ENCODE measurements at regions not wholly inside any gene's neighbourhood (a gene's known extent, or its start where the extent isn't known, plus 50 kb on each side); places are given as distances from the start of the nearest gene placed in this dataset.

DNA sequence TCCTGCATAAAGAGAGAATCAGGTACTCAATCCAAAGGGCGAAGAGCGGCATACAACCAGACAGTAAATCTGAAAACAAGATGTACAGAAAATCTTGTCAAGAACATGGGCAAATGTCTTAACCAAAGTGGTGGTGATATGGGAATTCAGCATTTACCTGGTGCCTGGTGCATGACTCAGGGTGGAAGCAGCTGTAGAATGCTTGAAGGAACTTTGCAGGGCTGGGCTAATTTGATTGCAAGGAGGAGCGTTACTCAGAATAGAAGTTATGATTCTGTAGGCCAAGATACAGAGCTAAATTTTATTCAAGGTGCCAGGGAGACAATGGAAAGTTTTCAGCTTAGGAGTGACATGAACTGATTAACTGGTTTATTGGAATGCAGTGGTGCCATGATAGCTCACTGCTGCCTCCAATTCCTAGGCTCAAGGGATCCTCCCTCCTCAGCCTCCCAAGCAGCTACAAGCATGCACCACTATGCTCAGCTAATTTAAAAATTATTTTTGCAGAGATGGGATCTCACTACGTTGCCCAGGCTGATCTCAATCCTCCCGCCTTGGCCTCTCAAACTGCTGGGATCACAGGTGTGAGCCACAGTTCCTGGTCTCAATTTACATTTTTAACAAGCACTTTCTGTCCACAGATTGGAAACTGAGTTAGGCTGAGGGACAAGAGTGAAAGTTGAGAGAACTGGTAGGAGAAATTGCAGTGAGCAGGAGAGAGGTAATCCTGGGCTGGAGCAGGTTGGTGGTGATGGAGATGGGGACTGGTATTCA, 91.5 kb upstream of the TBC1D5 start:
- Histone ChIP-seq H3K9me3 (ENCODE audit: severe bottlenecking) (no peaks in the 10 kb centered on the region), H3K36me3 (no peaks in the 10 kb centered on the region), H3K4me3 (ENCODE audit: low read depth, low read length) (no peak overlapping the region), H3K27ac (no peak overlapping the region), H3K27me3 (ENCODE audit: insufficient read depth, low read depth, severe bottlenecking) (no peaks in the 10 kb centered on the region)
- DNase-seq = no peak
- TF ChIP-seq, protein P1, sequence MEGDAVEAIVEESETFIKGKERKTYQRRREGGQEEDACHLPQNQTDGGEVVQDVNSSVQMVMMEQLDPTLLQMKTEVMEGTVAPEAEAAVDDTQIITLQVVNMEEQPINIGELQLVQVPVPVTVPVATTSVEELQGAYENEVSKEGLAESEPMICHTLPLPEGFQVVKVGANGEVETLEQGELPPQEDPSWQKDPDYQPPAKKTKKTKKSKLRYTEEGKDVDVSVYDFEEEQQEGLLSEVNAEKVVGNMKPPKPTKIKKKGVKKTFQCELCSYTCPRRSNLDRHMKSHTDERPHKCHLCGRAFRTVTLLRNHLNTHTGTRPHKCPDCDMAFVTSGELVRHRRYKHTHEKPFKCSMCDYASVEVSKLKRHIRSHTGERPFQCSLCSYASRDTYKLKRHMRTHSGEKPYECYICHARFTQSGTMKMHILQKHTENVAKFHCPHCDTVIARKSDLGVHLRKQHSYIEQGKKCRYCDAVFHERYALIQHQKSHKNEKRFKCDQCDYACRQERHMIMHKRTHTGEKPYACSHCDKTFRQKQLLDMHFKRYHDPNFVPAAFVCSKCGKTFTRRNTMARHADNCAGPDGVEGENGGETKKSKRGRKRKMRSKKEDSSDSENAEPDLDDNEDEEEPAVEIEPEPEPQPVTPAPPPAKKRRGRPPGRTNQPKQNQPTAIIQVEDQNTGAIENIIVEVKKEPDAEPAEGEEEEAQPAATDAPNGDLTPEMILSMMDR (IDR thresholded peaks at IDR 0.05; ENCODE audit: low read depth, low read length) = no peak

DNA sequence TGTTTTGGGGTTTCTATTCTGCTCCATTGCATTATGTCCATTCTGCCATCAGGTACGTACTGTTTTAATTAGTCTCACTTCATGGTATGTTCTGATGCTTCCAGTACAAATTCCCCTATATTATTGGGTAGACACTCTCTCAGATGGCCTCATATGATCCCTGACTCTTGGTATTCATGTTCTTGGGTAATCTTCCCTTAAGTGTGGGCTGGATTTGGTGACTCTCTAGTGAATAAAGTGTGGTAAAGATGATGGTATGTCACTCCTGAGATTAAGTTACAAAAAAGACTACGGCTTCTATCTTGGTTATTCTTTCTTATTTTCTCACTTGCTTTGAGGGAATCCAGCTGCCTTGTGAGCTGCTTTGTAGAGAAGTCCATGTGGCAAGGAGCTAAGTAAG, 89.6 kb upstream of the TBC1D5 start:
- DNase-seq = no peak
- no peak overlapping the region for H3K27ac ChIP-seq
- no peaks in the 10 kb centered on the region for H3K36me3 ChIP-seq
- H3K27me3 ChIP-seq (ENCODE audit: insufficient read depth, low read depth, severe bottlenecking) = no peaks in the 10 kb centered on the region
- H3K9me3 ChIP-seq (ENCODE audit: severe bottlenecking) = no peaks in the 10 kb centered on the region
- TF ChIP-seq, protein P1 (IDR thresholded peaks at IDR 0.05; ENCODE audit: low read depth, low read length) = no peak
- no peak overlapping the region for H3K4me3 ChIP-seq (ENCODE audit: low read depth, low read length)

DNA sequence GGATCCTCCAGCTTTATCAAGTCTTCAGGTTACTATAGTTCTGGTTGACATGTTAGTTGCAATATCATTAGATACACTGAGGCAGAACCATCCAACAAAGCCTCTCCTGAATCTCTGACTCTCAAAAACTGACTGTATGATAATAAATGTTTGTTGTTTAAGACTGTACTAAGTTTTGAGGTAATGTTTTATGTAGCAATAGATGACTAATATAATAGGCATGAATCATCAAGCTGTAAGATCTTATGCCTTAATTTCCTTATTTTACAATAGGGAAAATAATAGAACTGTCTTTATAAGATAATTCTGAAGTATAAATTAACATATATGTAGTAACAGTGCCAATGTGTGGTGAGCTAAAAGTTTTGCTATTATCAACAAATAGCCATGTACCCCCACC, 88.9 kb upstream of the TBC1D5 start:
- no peaks in the 10 kb centered on the region for H3K27me3 ChIP-seq (ENCODE audit: insufficient read depth, low read depth, severe bottlenecking)

DNA sequence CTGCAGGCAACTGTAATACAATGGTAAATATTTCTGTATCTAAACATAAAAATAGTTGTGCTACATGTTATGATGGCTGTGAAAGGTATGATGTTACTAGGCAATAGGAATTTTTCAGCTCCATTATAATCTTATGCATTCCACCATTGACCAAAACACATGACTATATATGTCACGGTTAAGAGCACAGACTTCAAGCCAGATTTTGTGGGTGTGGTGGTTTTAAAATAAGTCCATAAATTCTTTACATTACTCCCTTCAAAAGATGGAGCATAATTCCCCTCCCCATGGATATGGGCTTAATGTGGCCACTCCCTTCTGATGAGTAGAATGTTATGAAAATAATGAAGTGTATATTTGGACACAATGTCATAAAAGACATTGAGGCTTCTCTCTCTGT, 88.4 kb upstream of the TBC1D5 start:
- Histone ChIP-seq H3K36me3 (no peaks in the 10 kb centered on the region), H3K27me3 (ENCODE audit: insufficient read depth, low read depth, severe bottlenecking) (no peaks in the 10 kb centered on the region)
- no peak for DNase-seq

More for the DNA sequence above, 88.9 kb upstream of the TBC1D5 start:
- TF ChIP-seq, protein P1 (IDR thresholded peaks at IDR 0.05; ENCODE audit: low read depth, low read length) = no peak
- Histone ChIP-seq H3K9me3 (ENCODE audit: severe bottlenecking) (no peaks in the 10 kb centered on the region), H3K4me3 (ENCODE audit: low read depth, low read length) (no peak overlapping the region), H3K36me3 (no peaks in the 10 kb centered on the region), H3K27ac (no peak overlapping the region)
- DNase-seq = no peak

DNA sequence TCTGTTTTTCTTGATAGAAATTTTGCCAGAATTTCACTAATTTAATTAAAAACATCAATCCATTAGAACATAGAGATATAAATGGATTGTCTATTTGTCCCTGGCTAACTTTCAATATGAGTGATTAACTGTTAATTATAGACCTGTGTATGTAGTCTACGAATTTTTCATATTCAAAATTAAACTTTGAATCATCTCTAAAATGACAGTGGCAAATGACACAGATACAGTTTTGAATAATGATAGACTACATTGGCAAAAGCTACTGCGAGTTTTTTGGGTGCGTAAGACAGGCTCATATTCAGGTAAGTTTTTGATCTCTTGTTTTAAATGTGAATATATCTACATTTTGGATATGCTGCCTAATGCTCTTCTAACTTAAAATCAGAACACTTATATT, 86.0 kb upstream of the TBC1D5 start:
- no peaks in the 10 kb centered on the region for H3K9me3 ChIP-seq (ENCODE audit: severe bottlenecking)
- no peak overlapping the region for H3K27ac ChIP-seq
- TF ChIP-seq, protein P1 (IDR thresholded peaks at IDR 0.05; ENCODE audit: low read depth, low read length) = no peak
- DNase-seq = no peak
- no peaks in the 10 kb centered on the region for H3K27me3 ChIP-seq (ENCODE audit: insufficient read depth, low read depth, severe bottlenecking)
- no peaks in the 10 kb centered on the region for H3K36me3 ChIP-seq
- no peak overlapping the region for H3K4me3 ChIP-seq (ENCODE audit: low read depth, low read length)

More for the DNA sequence above, 88.4 kb upstream of the TBC1D5 start:
- TF ChIP-seq, protein P1 (IDR thresholded peaks at IDR 0.05; ENCODE audit: low read depth, low read length) = no peak
- no peaks in the 10 kb centered on the region for H3K9me3 ChIP-seq (ENCODE audit: severe bottlenecking)
- no peak overlapping the region for H3K4me3 ChIP-seq (ENCODE audit: low read depth, low read length)
- no peak overlapping the region for H3K27ac ChIP-seq

DNA sequence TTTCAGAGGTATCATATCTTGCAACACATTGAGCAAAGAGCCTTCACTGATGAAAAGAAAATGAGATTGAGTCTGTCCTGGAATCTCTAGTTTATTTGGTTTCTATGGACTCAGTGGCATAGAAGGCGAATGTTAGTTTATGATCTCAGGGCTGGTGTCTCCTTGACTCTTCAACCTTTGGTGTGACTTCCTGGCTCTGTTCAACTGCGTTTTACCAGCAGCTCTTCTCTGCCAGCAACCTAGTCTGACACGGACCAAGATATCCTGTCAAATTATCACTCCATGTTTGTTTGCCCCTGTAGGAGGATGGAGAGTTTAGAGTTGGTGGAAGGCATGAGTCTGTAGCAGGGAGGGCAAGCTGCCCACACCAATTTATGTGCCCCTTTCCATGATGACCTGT, 82.9 kb upstream of the TBC1D5 start:
- Histone ChIP-seq H3K9me3 (ENCODE audit: severe bottlenecking) (no peaks in the 10 kb centered on the region), H3K27me3 (ENCODE audit: insufficient read depth, low read depth, severe bottlenecking) (no peaks in the 10 kb centered on the region), H3K27ac (no peak overlapping the region), H3K4me3 (ENCODE audit: low read depth, low read length) (no peak overlapping the region), H3K36me3 (no peaks in the 10 kb centered on the region)
- TF ChIP-seq, protein P1 (IDR thresholded peaks at IDR 0.05; ENCODE audit: low read depth, low read length) = no peak
- no peak for DNase-seq
